ENCODE measurements at regions not wholly inside any gene's neighbourhood (a gene's known extent, or its start where the extent isn't known, plus 50 kb on each side); places are given as distances from the start of the nearest gene placed in this dataset.

- Histone ChIP-seq H3K36me3 (ENCODE audit: insufficient read depth) (no peaks in the 10 kb centered on the region), H3K27ac (ENCODE audit: low read depth) (no peak overlapping the region), H3K4me1 (ENCODE audit: insufficient read depth) (no peaks in the 10 kb centered on the region), H3K4me3 (ENCODE audit: low read depth, low read length) (no peak overlapping the region)
- DNase-seq (ENCODE audit: extremely low spot score), result no peak
- 66% methylated on average over 1 of the region's 1 CpG for WGBS
Observed at GRCh38 chr4:123619326-123619725, 222.7 kb downstream of the SPRY1 start.

GRCh38 chr4:123619895-123620294, 223.3 kb downstream of the SPRY1 start:
- H3K27ac ChIP-seq (ENCODE audit: low read depth), result no peak overlapping the region
- H3K36me3 ChIP-seq (ENCODE audit: insufficient read depth), result no peaks in the 10 kb centered on the region
- DNase-seq (ENCODE audit: extremely low spot score), result no peak
- H3K4me1 ChIP-seq (ENCODE audit: insufficient read depth), result no peaks in the 10 kb centered on the region
- no peak overlapping the region for H3K4me3 ChIP-seq (ENCODE audit: low read depth, low read length)

- H3K36me3 ChIP-seq (ENCODE audit: insufficient read depth), result no peaks in the 10 kb centered on the region
- H3K4me3 ChIP-seq (ENCODE audit: low read depth, low read length), result no peak overlapping the region
- DNase-seq (ENCODE audit: extremely low spot score), result no peak
- no peak overlapping the region for H3K27ac ChIP-seq (ENCODE audit: low read depth)
- no peaks in the 10 kb centered on the region for H3K4me1 ChIP-seq (ENCODE audit: insufficient read depth)
- WGBS, result 49% methylated on average over 5 of the region's 5 CpGs
Observed at GRCh38 chr4:123621072-123621705, 224.6 kb downstream of the SPRY1 start.

- no peak overlapping the region for H3K27ac ChIP-seq (ENCODE audit: low read depth)
- H3K4me3 ChIP-seq (ENCODE audit: low read depth, low read length), result no peak overlapping the region
- no peaks in the 10 kb centered on the region for H3K4me1 ChIP-seq (ENCODE audit: insufficient read depth)
- H3K36me3 ChIP-seq (ENCODE audit: insufficient read depth), result no peaks in the 10 kb centered on the region
- no peak for DNase-seq (ENCODE audit: extremely low spot score)
- WGBS, result 91% methylated on average over 1 of the region's 1 CpG
Observed at GRCh38 chr4:123622572-123622971, 226.0 kb downstream of the SPRY1 start.

- no peak overlapping the region for H3K4me3 ChIP-seq (ENCODE audit: low read depth, low read length)
- DNase-seq (ENCODE audit: extremely low spot score), result no peak
- WGBS, result 31% methylated on average over 1 of the region's 1 CpG
- no peaks in the 10 kb centered on the region for H3K4me1 ChIP-seq (ENCODE audit: insufficient read depth)
- no peak overlapping the region for H3K27ac ChIP-seq (ENCODE audit: low read depth)
- no peaks in the 10 kb centered on the region for H3K36me3 ChIP-seq (ENCODE audit: insufficient read depth)
Observed at GRCh38 chr4:123623611-123624010, 227.0 kb downstream of the SPRY1 start.

GRCh38 chr4:123624959-123625358, 228.4 kb downstream of the SPRY1 start:
- DNase-seq (ENCODE audit: extremely low spot score), result no peak
- WGBS, result 88% methylated on average over 1 of the region's 1 CpG
- Histone ChIP-seq H3K4me3 (ENCODE audit: low read depth, low read length) (no peak overlapping the region), H3K27ac (ENCODE audit: low read depth) (no peak overlapping the region), H3K4me1 (ENCODE audit: insufficient read depth) (no peaks in the 10 kb centered on the region), H3K36me3 (ENCODE audit: insufficient read depth) (no peaks in the 10 kb centered on the region)

- Histone ChIP-seq H3K4me3 (ENCODE audit: low read depth, low read length) (no peak overlapping the region), H3K4me1 (ENCODE audit: insufficient read depth) (no peaks in the 10 kb centered on the region), H3K36me3 (ENCODE audit: insufficient read depth) (no peaks in the 10 kb centered on the region), H3K27ac (ENCODE audit: low read depth) (no peak overlapping the region)
- WGBS, result 98% methylated on average over 1 of the region's 1 CpG
- no peak for DNase-seq (ENCODE audit: extremely low spot score)
Observed at GRCh38 chr4:123628288-123628687, 231.7 kb downstream of the SPRY1 start.

- H3K4me3 ChIP-seq (ENCODE audit: low read depth, low read length), result no peak overlapping the region
- DNase-seq (ENCODE audit: extremely low spot score), result no peak
- 41% methylated on average over 7 of the region's 7 CpGs for WGBS
- H3K36me3 ChIP-seq (ENCODE audit: insufficient read depth), result no peaks in the 10 kb centered on the region
- no peaks in the 10 kb centered on the region for H3K4me1 ChIP-seq (ENCODE audit: insufficient read depth)
- no peak overlapping the region for H3K27ac ChIP-seq (ENCODE audit: low read depth)
Observed at GRCh38 chr4:123631786-123632692, 235.4 kb downstream of the SPRY1 start.

GRCh38 chr4:123632693-123633030, 236.1 kb downstream of the SPRY1 start:
- Histone ChIP-seq H3K27ac (ENCODE audit: low read depth) (no peak overlapping the region), H3K4me1 (ENCODE audit: insufficient read depth) (no peaks in the 10 kb centered on the region), H3K36me3 (ENCODE audit: insufficient read depth) (no peaks in the 10 kb centered on the region), H3K4me3 (ENCODE audit: low read depth, low read length) (no peak overlapping the region)
- 77% methylated on average over 3 of the region's 3 CpGs for WGBS
- no peak for DNase-seq (ENCODE audit: extremely low spot score)

GRCh38 chr4:123638834-123639233, 242.2 kb downstream of the SPRY1 start:
- H3K4me1 ChIP-seq (ENCODE audit: insufficient read depth), result no peaks in the 10 kb centered on the region
- H3K27ac ChIP-seq (ENCODE audit: low read depth), result no peak overlapping the region
- DNase-seq (ENCODE audit: extremely low spot score), result no peak
- no peak overlapping the region for H3K4me3 ChIP-seq (ENCODE audit: low read depth, low read length)
- WGBS, result 46% methylated on average over 1 of the region's 1 CpG
- H3K36me3 ChIP-seq (ENCODE audit: insufficient read depth), result no peaks in the 10 kb centered on the region

GRCh38 chr4:123640271-123640670, 243.7 kb downstream of the SPRY1 start:
- Histone ChIP-seq H3K27ac (ENCODE audit: low read depth) (no peak overlapping the region), H3K4me3 (ENCODE audit: low read depth, low read length) (no peak overlapping the region), H3K4me1 (ENCODE audit: insufficient read depth) (no peaks in the 10 kb centered on the region), H3K36me3 (ENCODE audit: insufficient read depth) (no peaks in the 10 kb centered on the region)
- no peak for DNase-seq (ENCODE audit: extremely low spot score)

- Histone ChIP-seq H3K36me3 (ENCODE audit: insufficient read depth) (no peaks in the 10 kb centered on the region), H3K4me1 (ENCODE audit: insufficient read depth) (no peaks in the 10 kb centered on the region), H3K4me3 (ENCODE audit: low read depth, low read length) (no peak overlapping the region), H3K27ac (ENCODE audit: low read depth) (no peak overlapping the region)
- 96% methylated on average over 2 of the region's 2 CpGs for WGBS
- no peak for DNase-seq (ENCODE audit: extremely low spot score)
Observed at GRCh38 chr4:123640824-123641223, 244.2 kb downstream of the SPRY1 start.

- 49% methylated on average over 1 of the region's 1 CpG for WGBS
- no peak for DNase-seq (ENCODE audit: extremely low spot score)
- no peaks in the 10 kb centered on the region for H3K36me3 ChIP-seq (ENCODE audit: insufficient read depth)
- H3K27ac ChIP-seq (ENCODE audit: low read depth), result peak overlapping the region; percentile 2
- H3K4me1 ChIP-seq (ENCODE audit: insufficient read depth), result no peaks in the 10 kb centered on the region
- H3K4me3 ChIP-seq (ENCODE audit: low read depth, low read length), result no peak overlapping the region
Observed at GRCh38 chr4:123643691-123644090, 247.1 kb downstream of the SPRY1 start.

GRCh38 chr4:123649250-123649644, 252.7 kb downstream of the SPRY1 start:
- peak overlapping the region; percentile 83 for H3K27ac ChIP-seq (ENCODE audit: low read depth)
- H3K36me3 ChIP-seq (ENCODE audit: insufficient read depth), result no peaks in the 10 kb centered on the region
- no peaks in the 10 kb centered on the region for H3K4me1 ChIP-seq (ENCODE audit: insufficient read depth)
- DNase-seq (ENCODE audit: extremely low spot score), result no peak
- no peak overlapping the region for H3K4me3 ChIP-seq (ENCODE audit: low read depth, low read length)
- WGBS, result 29% methylated on average over 4 of the region's 4 CpGs
